ENCODE measurements at regions not wholly inside any gene's neighbourhood (a gene's known extent, or its start where the extent isn't known, plus 50 kb on each side); places are given as distances from the start of the nearest gene placed in this dataset.

DNA sequence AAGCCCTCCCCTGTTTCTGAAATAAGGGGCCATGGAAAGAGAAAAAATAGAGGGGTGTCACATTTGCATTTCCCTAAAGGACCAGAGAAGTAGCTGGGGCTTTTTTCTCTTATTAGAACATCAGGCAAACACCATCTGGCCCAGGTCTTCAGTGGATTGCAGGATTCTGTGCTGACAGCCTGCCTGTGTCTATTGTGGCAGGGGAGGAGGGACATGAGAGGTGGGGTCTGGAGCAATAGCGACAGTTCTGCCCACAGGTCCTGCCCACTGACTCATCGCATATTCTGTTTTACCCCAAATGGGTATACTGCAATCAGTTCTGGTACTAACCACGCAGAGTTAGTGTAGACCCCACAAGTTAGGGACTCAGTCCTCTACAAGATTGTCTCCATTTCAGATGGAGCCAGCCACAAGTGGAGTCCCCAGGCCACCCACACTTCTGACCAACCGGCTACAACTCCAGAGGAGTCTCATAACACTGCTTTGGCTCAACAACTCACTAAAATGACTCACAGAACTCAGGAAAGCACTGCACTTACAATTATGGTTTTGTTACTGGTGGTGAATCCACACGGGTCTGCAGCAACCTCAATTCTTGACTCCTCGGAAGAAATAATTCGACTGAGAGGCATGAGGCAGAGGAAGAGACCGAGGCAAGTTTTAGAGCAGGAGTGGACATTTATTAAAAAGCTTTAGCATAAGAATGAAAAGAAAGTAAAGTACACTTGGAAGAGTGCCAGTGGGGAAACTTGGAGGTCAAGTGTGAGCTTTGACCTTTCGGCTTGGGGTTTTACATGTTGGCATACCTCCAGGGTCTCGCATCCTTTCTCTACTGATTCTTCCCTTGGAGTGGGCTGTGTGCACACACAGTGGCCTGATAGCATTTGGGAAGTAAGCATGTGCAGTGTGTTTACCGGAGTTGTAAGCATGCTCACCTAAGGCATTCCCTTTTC is 146.4 kb upstream of the SPATS2L start:
- Histone ChIP-seq H3K36me3 (ENCODE audit: control insufficient read depth, insufficient read depth, low read length) (no peaks in the 10 kb centered on the region), H3K4me3 (replicated peaks; ENCODE audit: low read depth, low read length) (no peak overlapping the region), H3K27me3 (replicated peaks; ENCODE audit: control insufficient read depth, insufficient read depth, low read length) (no peaks in the 10 kb centered on the region; the same call in 1 of the 2 replicates)
- no peak for DNase-seq (ENCODE audit: extremely low read depth, insufficient read length)
- TF ChIP-seq, protein P1, sequence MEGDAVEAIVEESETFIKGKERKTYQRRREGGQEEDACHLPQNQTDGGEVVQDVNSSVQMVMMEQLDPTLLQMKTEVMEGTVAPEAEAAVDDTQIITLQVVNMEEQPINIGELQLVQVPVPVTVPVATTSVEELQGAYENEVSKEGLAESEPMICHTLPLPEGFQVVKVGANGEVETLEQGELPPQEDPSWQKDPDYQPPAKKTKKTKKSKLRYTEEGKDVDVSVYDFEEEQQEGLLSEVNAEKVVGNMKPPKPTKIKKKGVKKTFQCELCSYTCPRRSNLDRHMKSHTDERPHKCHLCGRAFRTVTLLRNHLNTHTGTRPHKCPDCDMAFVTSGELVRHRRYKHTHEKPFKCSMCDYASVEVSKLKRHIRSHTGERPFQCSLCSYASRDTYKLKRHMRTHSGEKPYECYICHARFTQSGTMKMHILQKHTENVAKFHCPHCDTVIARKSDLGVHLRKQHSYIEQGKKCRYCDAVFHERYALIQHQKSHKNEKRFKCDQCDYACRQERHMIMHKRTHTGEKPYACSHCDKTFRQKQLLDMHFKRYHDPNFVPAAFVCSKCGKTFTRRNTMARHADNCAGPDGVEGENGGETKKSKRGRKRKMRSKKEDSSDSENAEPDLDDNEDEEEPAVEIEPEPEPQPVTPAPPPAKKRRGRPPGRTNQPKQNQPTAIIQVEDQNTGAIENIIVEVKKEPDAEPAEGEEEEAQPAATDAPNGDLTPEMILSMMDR (IDR thresholded peaks at IDR 0.05; ENCODE audit: insufficient read depth, low read length, poor library complexity, severe bottlenecking): no peak

GRCh38 chr2:200161458-200161857 is 145.0 kb upstream of the SPATS2L start:
- TF ChIP-seq, protein P1 (IDR thresholded peaks at IDR 0.05; ENCODE audit: insufficient read depth, low read length, poor library complexity, severe bottlenecking): no peak
- DNase-seq (ENCODE audit: extremely low read depth, insufficient read length): no peak
- no peaks in the 10 kb centered on the region; the same call in 1 of the 2 replicates for H3K27me3 ChIP-seq (replicated peaks; ENCODE audit: control insufficient read depth, insufficient read depth, low read length)
- no peaks in the 10 kb centered on the region for H3K36me3 ChIP-seq (ENCODE audit: control insufficient read depth, insufficient read depth, low read length)
- H3K4me3 ChIP-seq (replicated peaks; ENCODE audit: low read depth, low read length): no peak overlapping the region

DNA sequence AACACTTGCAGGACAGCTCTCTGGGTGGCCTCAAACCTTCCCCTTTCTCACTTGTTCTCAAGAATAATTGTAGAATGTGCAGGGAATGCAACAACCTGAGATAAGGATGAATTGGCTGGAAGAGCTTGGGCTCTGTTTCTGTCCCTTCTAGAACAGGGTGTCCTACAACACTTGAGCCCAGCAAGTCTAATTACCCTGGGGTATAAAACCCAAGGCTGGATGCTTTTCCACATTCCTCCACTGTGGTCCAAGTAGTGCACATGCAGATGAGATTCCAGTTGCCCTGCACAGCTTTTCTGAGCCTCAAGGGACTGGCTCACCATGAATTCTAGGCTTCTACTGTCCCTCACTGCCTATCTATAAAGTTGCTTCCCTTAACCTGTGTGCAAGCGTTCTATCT is 140.8 kb upstream of the SPATS2L start:
- no peak overlapping the region for H3K4me3 ChIP-seq (replicated peaks; ENCODE audit: low read depth, low read length)
- no peaks in the 10 kb centered on the region; the same call in 1 of the 2 replicates for H3K27me3 ChIP-seq (replicated peaks; ENCODE audit: control insufficient read depth, insufficient read depth, low read length)
- no peak for DNase-seq (ENCODE audit: extremely low read depth, insufficient read length)
- TF ChIP-seq, protein P1 (IDR thresholded peaks at IDR 0.05; ENCODE audit: insufficient read depth, low read length, poor library complexity, severe bottlenecking): no peak
- H3K36me3 ChIP-seq (ENCODE audit: control insufficient read depth, insufficient read depth, low read length): no peaks in the 10 kb centered on the region

DNA sequence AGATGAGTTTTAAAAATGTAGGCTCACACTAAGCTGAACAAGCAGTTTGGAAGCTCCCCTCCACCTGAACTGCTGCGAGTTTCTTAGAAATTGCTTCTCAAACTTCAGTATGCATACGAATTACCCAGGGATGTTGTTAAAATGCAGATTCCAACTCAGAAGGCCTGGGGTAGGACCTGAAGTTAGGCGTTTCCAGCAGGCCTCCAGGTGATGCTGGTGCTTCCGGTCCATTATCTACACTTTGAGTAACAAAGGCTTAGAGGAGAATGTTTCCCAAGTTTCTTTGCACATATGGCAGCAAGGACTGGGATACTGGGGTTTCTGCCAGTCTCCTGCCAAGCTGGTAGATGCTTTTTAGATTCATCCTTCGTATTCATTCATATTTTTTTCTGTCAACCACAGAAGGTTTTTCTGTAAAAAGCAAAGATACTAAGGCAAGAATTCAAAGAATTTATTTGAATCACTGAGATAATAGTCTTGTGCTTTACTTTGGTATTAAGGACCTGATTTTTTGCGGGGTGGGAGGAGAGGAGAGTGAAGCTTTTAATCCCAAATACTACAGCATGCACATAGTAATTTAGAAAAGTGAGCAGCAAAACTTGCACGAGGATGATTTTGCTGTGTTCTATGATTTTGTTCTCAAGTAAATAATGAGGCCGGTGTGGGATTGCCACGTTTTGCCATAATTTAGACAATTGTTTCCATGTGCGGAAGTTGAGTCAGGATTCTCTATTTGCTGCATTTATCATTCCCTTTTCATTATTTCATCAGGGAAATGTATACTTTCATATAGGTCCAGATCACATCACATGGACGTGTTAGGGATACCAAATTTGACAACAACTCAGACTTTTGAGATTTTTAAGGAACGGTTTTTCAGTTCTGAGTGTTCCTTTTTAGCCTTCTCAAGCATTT is 137.6 kb upstream of the SPATS2L start:
- TF ChIP-seq, protein P1 (IDR thresholded peaks at IDR 0.05; ENCODE audit: insufficient read depth, low read length, poor library complexity, severe bottlenecking): no peak
- no peaks in the 10 kb centered on the region for H3K36me3 ChIP-seq (ENCODE audit: control insufficient read depth, insufficient read depth, low read length)
- DNase-seq (ENCODE audit: extremely low read depth, insufficient read length): no peak
- H3K27me3 ChIP-seq (replicated peaks; ENCODE audit: control insufficient read depth, insufficient read depth, low read length): no peaks in the 10 kb centered on the region; the same call in none of the 2 replicates
- no peak overlapping the region for H3K4me3 ChIP-seq (replicated peaks; ENCODE audit: low read depth, low read length)

DNA sequence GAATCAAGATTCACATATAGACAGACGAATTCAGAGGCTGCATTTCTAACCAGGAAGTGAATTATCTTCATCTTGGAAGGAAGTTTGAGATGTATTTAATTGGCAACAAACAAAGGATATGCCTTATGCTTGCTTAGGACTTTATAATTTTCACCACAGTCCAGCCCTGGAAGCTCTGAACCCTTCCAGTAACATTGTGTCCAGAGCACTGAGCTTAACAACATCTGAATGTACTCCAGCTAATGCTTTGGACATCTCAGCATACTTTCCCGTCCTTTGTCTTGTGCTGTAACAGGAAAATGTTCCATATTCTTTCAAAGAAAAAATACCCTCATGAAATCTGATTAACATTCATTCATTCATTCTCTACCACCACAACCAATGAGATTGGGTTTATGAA is 136.3 kb upstream of the SPATS2L start:
- no peaks in the 10 kb centered on the region; the same call in 1 of the 2 replicates for H3K27me3 ChIP-seq (replicated peaks; ENCODE audit: control insufficient read depth, insufficient read depth, low read length)
- TF ChIP-seq, protein P1 (IDR thresholded peaks at IDR 0.05; ENCODE audit: insufficient read depth, low read length, poor library complexity, severe bottlenecking): no peak
- H3K4me3 ChIP-seq (replicated peaks; ENCODE audit: low read depth, low read length): no peak overlapping the region
- no peaks in the 10 kb centered on the region for H3K36me3 ChIP-seq (ENCODE audit: control insufficient read depth, insufficient read depth, low read length)
- no peak for DNase-seq (ENCODE audit: extremely low read depth, insufficient read length)

All from GM06990 (cell line).